ENCODE measurements at regions not wholly inside any gene's neighbourhood (a gene's known extent, or its start where the extent isn't known, plus 50 kb on each side); places are given as distances from the start of the nearest gene placed in this dataset.

- Histone ChIP-seq H3K27me3 (no peaks in the 10 kb centered on the region), H3K4me3 (no peak overlapping the region), H3K36me3 (no peaks in the 10 kb centered on the region), H3K27ac (no peak overlapping the region), H3K9me3 (peaks cover 11 to 12% of the 10 kb centered on the region in 2 donors), H3K4me1 (no peaks in the 10 kb centered on the region)
- TF ChIP-seq POLR2AphosphoS5 (IDR thresholded peaks at IDR 0.05), result no peak
- no peak for TF ChIP-seq CTCF (IDR thresholded peaks at IDR 0.05)
- TF ChIP-seq POLR2A (IDR thresholded peaks at IDR 0.05), result no peak
- DNase-seq (ENCODE audit: low spot score in 2 of 2), result no peak
- intact Hi-C loops (cut with DNase I; ENCODE audit: low total_unique reads), result no loop called here
Measured at GRCh38 chr6:43941174-43941573, 171.2 kb downstream of the VEGFA start.

GRCh38 chr6:43940393-43941087 is 170.5 kb downstream of the VEGFA start:
- H3K4me3 ChIP-seq, result no peak overlapping the region
- no peaks in the 10 kb centered on the region for H3K36me3 ChIP-seq
- H3K27me3 ChIP-seq, result no peaks in the 10 kb centered on the region
- H3K4me1 ChIP-seq, result no peaks in the 10 kb centered on the region
- H3K9me3 ChIP-seq, result peaks cover 6 to 7% of the 10 kb centered on the region in 2 donors
- intact Hi-C loops (cut with DNase I; ENCODE audit: low total_unique reads), result no loop called here
- H3K27ac ChIP-seq, result no peak overlapping the region
- DNase-seq (ENCODE audit: low spot score in 2 of 2), result no peak
- TF ChIP-seq POLR2A (IDR thresholded peaks at IDR 0.05) (no peak), POLR2AphosphoS5 (IDR thresholded peaks at IDR 0.05) (no peak), CTCF (IDR thresholded peaks at IDR 0.05) (no peak)

GRCh38 chr6:43940071-43940392 is 170.0 kb downstream of the VEGFA start:
- H3K27me3 ChIP-seq, result no peaks in the 10 kb centered on the region

GRCh38 chr6:43939281-43940070 is 169.5 kb downstream of the VEGFA start:
- Histone ChIP-seq H3K4me3 (no peak overlapping the region), H3K9me3 (no peaks in the 10 kb centered on the region), H3K4me1 (no peaks in the 10 kb centered on the region), H3K27ac (no peak overlapping the region), H3K27me3 (no peaks in the 10 kb centered on the region), H3K36me3 (no peaks in the 10 kb centered on the region)
- TF ChIP-seq POLR2A (IDR thresholded peaks at IDR 0.05) (no peak), CTCF (IDR thresholded peaks at IDR 0.05) (no peak), POLR2AphosphoS5 (IDR thresholded peaks at IDR 0.05) (no peak)
- no peak for DNase-seq (ENCODE audit: low spot score in 2 of 2)
- intact Hi-C loops (cut with DNase I; ENCODE audit: low total_unique reads), result no loop called here

More at GRCh38 chr6:43940071-43940392, 170.0 kb downstream of the VEGFA start:
- Histone ChIP-seq H3K4me3 (no peak overlapping the region), H3K27ac (no peak overlapping the region), H3K9me3 (peaks cover 2 to 3% of the 10 kb centered on the region in 2 donors), H3K36me3 (no peaks in the 10 kb centered on the region), H3K4me1 (no peaks in the 10 kb centered on the region)
- no peak for TF ChIP-seq CTCF (IDR thresholded peaks at IDR 0.05)
- no peak for TF ChIP-seq POLR2AphosphoS5 (IDR thresholded peaks at IDR 0.05)
- TF ChIP-seq POLR2A (IDR thresholded peaks at IDR 0.05), result no peak
- no peak for DNase-seq (ENCODE audit: low spot score in 2 of 2)
- intact Hi-C loops (cut with DNase I; ENCODE audit: low total_unique reads), result no loop called here

All from breast epithelium (tissue), 4 donors.